ENCODE measurements at regions not wholly inside any gene's neighbourhood (a gene's known extent, or its start where the extent isn't known, plus 50 kb on each side); places are given as distances from the start of the nearest gene placed in this dataset.

DNA sequence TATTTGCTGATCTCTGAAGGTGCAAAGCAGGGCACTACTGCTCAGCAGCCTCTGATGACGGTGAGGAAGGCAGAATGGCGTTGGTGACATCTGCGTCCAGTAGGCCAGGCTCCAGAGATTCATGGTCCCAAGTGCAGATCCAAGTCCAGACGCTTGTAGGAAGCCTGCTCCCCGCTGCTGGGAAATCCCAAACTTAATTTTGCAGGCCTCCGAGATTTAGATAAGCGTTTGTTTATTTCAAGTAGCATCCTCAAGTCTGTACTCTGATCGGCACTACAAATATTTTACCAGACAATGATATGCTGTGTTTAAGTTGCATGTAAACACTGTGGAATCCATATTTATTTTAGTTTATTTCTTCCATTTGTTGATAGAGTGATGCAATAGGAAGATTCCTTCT is 244.9 kb upstream of the KLF6 start:
- ChIA-PET POLR2A (interaction anchor here (0.6 kb wide), 1 partner anchor 680 kb away, joined by 6 read pairs; no protein-coding TSS in a partner anchor), CTCF (ENCODE audit: low intra/inter-chr PET ratio) (no interaction called here)
- H3K4me2 ChIP-seq (ENCODE audit: insufficient read depth, low read length), result no peak overlapping the region
- ATAC-seq (no peak), FAIRE-seq (no peak), DNase-seq (ENCODE audit: extremely low read depth in 1 of 4, low spot score in 3 of 4) (no peak)
- H3K9me1 ChIP-seq (ENCODE audit: control insufficient read depth, insufficient read depth, low read length), result no peaks in the 10 kb centered on the region
- no peaks in the 10 kb centered on the region for H3K79me2 ChIP-seq (ENCODE audit: control insufficient read depth, insufficient read depth, low read length)
- TF ChIP-seq CEBPG (CRISPR knock-in tag; IDR thresholded peaks at IDR 0.05), result no peak
- TF ChIP-seq CEBPG (tag; conservative IDR thresholded peaks at IDR 0.05 in 1 of 2, IDR thresholded peaks at IDR 0.05 in 1 of 2), result peak in 1 of 2 experiments; percentile 77; a peak in 2 of 4 replicates
- TF ChIP-seq GATAD2B (IDR thresholded peaks at IDR 0.05; ENCODE audit: borderline replicate concordance), result no peak
- peaks cover 17 to 33% of the 10 kb centered on the region in 2 experiments; a peak in 4 of 5 replicates for H3K27me3 ChIP-seq (ENCODE audit: control insufficient read depth in 2 of 2, insufficient read depth in 2 of 2, low read length in 2 of 2)
- no peak overlapping the region for H3K27ac ChIP-seq (ENCODE audit: extremely low read depth, low read depth, low read length)
- intact Hi-C loops (cut with micrococcal nuclease) (no loop called here), in situ Hi-C loops (cut with MboI) (no loop called here)
- no peaks in the 10 kb centered on the region for H4K20me1 ChIP-seq (replicated peaks; ENCODE audit: control insufficient read depth, insufficient read depth, low read length)
- WGBS (ENCODE audit: insufficient coverage, low coverage, missing lambda C conversion rate), result 15% methylated on average over 8 of the region's 8 CpGs
- H3K9me3 ChIP-seq (replicated peaks; ENCODE audit: control insufficient read depth, insufficient read depth, low read depth, low read length), result no peaks in the 10 kb centered on the region
- no peaks in the 10 kb centered on the region for H3K36me3 ChIP-seq (ENCODE audit: control insufficient read depth, insufficient read depth, low read length)
- H2AFZ ChIP-seq (ENCODE audit: low read depth, low read length), result no peak overlapping the region
- H3K4me1 ChIP-seq (replicated peaks in 1 of 2; ENCODE audit: control insufficient read depth in 2 of 2, insufficient read depth in 2 of 2, low read length in 2 of 2), result no peaks in the 10 kb centered on the region
- no peak overlapping the region for H3K9ac ChIP-seq (ENCODE audit: insufficient read depth in 1 of 2, low read depth in 2 of 2, low read length in 2 of 2)
- BruUV-seq (replicated peaks), result no TSS peak
- no peak overlapping the region for H3K4me3 ChIP-seq

DNA sequence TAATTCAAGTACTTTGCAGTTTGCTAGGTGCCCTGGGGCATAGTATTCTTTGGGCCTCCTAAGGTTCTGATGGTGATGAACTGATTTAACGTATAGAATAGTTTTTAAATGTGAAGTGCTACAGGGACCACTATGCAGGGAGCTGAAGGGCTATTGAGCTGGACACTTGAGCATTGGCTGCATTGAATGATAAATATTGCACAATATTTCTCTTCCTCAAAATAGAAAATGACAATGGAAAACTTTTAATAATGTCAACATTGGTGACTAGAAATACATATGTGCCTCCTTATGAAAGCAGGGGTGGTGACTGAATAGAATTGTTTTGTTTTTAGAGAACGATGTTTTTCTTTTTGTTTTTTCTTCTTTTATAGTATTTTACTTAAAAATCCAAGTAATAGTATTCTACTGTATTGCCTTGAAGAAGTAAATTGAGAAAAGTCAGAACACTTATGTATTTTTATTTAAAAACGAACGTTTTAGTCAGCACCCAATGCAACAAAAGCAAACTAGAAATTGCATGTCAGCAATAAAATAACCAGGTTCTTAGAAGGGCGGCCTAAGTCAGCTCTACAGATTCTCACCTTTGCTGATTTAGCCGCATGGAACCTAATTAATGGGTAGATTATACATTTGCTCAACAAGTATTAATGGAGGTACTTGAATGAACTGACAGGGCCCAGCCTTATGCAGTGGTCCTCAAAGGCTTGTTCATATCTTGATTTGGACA is 244.0 kb upstream of the KLF6 start:
- no TSS peak for BruUV-seq (replicated peaks)
- Histone ChIP-seq H3K79me2 (ENCODE audit: control insufficient read depth, insufficient read depth, low read length) (no peaks in the 10 kb centered on the region), H3K36me3 (ENCODE audit: control insufficient read depth, insufficient read depth, low read length) (no peaks in the 10 kb centered on the region), H2AFZ (ENCODE audit: low read depth, low read length) (no peak overlapping the region), H3K4me3 (no peak overlapping the region), H3K9me3 (replicated peaks; ENCODE audit: control insufficient read depth, insufficient read depth, low read depth, low read length) (no peaks in the 10 kb centered on the region), H3K4me2 (ENCODE audit: insufficient read depth, low read length) (no peak overlapping the region), H3K4me1 (replicated peaks in 1 of 2; ENCODE audit: control insufficient read depth in 2 of 2, insufficient read depth in 2 of 2, low read length in 2 of 2) (no peaks in the 10 kb centered on the region), H4K20me1 (replicated peaks; ENCODE audit: control insufficient read depth, insufficient read depth, low read length) (no peaks in the 10 kb centered on the region), H3K9ac (ENCODE audit: insufficient read depth in 1 of 2, low read depth in 2 of 2, low read length in 2 of 2) (no peak overlapping the region), H3K27ac (ENCODE audit: extremely low read depth, low read depth, low read length) (no peak overlapping the region), H3K9me1 (ENCODE audit: control insufficient read depth, insufficient read depth, low read length) (no peaks in the 10 kb centered on the region), H3K27me3 (ENCODE audit: control insufficient read depth in 2 of 2, insufficient read depth in 2 of 2, low read length in 2 of 2) (peaks cover 21 to 38% of the 10 kb centered on the region in 2 experiments; a peak in 4 of 5 replicates)
- ChIA-PET CTCF (ENCODE audit: low intra/inter-chr PET ratio) (no interaction called here), POLR2A (no interaction called here)
- ATAC-seq (no peak), DNase-seq (ENCODE audit: extremely low read depth in 1 of 4, low spot score in 3 of 4) (no peak), FAIRE-seq (no peak)
- intact Hi-C loops (cut with micrococcal nuclease), result no loop called here
- 9% methylated on average over 6 of the region's 6 CpGs for WGBS (ENCODE audit: insufficient coverage, low coverage, missing lambda C conversion rate)
- in situ Hi-C loops (cut with MboI), result no loop called here
- TF ChIP-seq, protein P1, sequence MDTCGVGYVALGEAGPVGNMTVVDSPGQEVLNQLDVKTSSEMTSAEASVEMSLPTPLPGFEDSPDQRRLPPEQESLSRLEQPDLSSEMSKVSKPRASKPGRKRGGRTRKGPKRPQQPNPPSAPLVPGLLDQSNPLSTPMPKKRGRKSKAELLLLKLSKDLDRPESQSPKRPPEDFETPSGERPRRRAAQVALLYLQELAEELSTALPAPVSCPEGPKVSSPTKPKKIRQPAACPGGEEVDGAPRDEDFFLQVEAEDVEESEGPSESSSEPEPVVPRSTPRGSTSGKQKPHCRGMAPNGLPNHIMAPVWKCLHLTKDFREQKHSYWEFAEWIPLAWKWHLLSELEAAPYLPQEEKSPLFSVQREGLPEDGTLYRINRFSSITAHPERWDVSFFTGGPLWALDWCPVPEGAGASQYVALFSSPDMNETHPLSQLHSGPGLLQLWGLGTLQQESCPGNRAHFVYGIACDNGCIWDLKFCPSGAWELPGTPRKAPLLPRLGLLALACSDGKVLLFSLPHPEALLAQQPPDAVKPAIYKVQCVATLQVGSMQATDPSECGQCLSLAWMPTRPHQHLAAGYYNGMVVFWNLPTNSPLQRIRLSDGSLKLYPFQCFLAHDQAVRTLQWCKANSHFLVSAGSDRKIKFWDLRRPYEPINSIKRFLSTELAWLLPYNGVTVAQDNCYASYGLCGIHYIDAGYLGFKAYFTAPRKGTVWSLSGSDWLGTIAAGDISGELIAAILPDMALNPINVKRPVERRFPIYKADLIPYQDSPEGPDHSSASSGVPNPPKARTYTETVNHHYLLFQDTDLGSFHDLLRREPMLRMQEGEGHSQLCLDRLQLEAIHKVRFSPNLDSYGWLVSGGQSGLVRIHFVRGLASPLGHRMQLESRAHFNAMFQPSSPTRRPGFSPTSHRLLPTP (IDR thresholded peaks at IDR 0.05; ENCODE audit: borderline replicate concordance, extremely low read depth, insufficient read length), result no peak
- TF ChIP-seq WHSC1 (IDR thresholded peaks at IDR 0.05; ENCODE audit: low read length) (no peak), BCL6 (CRISPR knock-in tag; IDR thresholded peaks at IDR 0.05) (no peak), C11orf30 (IDR thresholded peaks at IDR 0.05; ENCODE audit: low read depth) (peak; percentile 63), ZNF263 (CRISPR knock-in tag; IDR thresholded peaks at IDR 0.05; ENCODE audit: borderline replicate concordance) (no peak), GABPB1 (CRISPR knock-in tag; IDR thresholded peaks at IDR 0.05) (no peak), CEBPG (CRISPR knock-in tag; IDR thresholded peaks at IDR 0.05) (no peak), CEBPG (tag; conservative IDR thresholded peaks at IDR 0.05 in 1 of 2, IDR thresholded peaks at IDR 0.05 in 1 of 2) (peak; percentile 38 to 78; a peak in 3 of 4 replicates)
- TF ChIP-seq, protein P2, sequence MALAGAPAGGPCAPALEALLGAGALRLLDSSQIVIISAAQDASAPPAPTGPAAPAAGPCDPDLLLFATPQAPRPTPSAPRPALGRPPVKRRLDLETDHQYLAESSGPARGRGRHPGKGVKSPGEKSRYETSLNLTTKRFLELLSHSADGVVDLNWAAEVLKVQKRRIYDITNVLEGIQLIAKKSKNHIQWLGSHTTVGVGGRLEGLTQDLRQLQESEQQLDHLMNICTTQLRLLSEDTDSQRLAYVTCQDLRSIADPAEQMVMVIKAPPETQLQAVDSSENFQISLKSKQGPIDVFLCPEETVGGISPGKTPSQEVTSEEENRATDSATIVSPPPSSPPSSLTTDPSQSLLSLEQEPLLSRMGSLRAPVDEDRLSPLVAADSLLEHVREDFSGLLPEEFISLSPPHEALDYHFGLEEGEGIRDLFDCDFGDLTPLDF (CRISPR knock-in tag; IDR thresholded peaks at IDR 0.05), result no peak
- TF ChIP-seq, protein P3, sequence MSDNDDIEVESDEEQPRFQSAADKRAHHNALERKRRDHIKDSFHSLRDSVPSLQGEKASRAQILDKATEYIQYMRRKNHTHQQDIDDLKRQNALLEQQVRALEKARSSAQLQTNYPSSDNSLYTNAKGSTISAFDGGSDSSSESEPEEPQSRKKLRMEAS (CRISPR knock-in tag; IDR thresholded peaks at IDR 0.05), result no peak

Measured in K562 (cell line).